ENCODE measurements at regions not wholly inside any gene's neighbourhood (a gene's known extent, or its start where the extent isn't known, plus 50 kb on each side); places are given as distances from the start of the nearest gene placed in this dataset.

- TF ChIP-seq POLR2AphosphoS5 (IDR thresholded peaks at IDR 0.05): no peak
- TF ChIP-seq CTCF (IDR thresholded peaks at IDR 0.05): no peak
- no peak for TF ChIP-seq EP300 (IDR thresholded peaks at IDR 0.05)
Measured at GRCh38 chr11:79950172-79950571, 509.3 kb upstream of the TENM4 start.

Data from sigmoid colon (tissue), 4 donors.